ENCODE measurements at regions not wholly inside any gene's neighbourhood (a gene's known extent, or its start where the extent isn't known, plus 50 kb on each side); places are given as distances from the start of the nearest gene placed in this dataset.
"Not testable (repeated sequence)": the region's sequence is repeated elsewhere in the genome, so short reads cannot be mapped to it uniquely, and the experiment has no call there.

- Histone ChIP-seq H3K27me3 (replicated peaks in 2 of 5; ENCODE audit: control insufficient read depth in 4 of 5, insufficient read depth in 5 of 5, low read length in 4 of 5) (peaks cover 0 to 2% (median 0%) of the 10 kb centered on the region in 5 experiments), H3K4me3 (ENCODE audit: control insufficient read depth in 1 of 7, extremely low read depth in 1 of 7, insufficient read depth in 4 of 7, low read depth in 2 of 7, low read length in 6 of 7) (no peak overlapping the region), H3K4me1 (ENCODE audit: control extremely low read depth in 1 of 4, control insufficient read depth in 4 of 4, insufficient read depth in 4 of 4, low read length in 3 of 4) (no peaks in the 10 kb centered on the region), H3K9me3 (ENCODE audit: control extremely low read depth in 1 of 5, control insufficient read depth in 4 of 5, insufficient read depth in 2 of 5, low read depth in 1 of 5, low read length in 4 of 5) (peaks cover 0 to 1% (median 0%) of the 10 kb centered on the region in 5 experiments), H3K36me3 (ENCODE audit: control insufficient read depth in 4 of 4, insufficient read depth in 4 of 4, low read length in 3 of 4) (no peaks in the 10 kb centered on the region), H3K27ac (ENCODE audit: insufficient read depth in 1 of 2, low read depth in 1 of 2, low read length in 2 of 2, poor library complexity in 1 of 2, severe bottlenecking in 2 of 2) (no peak overlapping the region)
- ChIA-PET CTCF (no interaction called here), POLR2A (no interaction called here)
- no peak for DNase-seq
- WGBS (ENCODE audit: insufficient coverage), result 85% methylated on average over 9 of the region's 11 CpGs
Measured at GRCh38 chr12:131366261-131366871, 344.5 kb upstream of the SFSWAP start.

- H3K9me3 ChIP-seq (ENCODE audit: control extremely low read depth in 1 of 5, control insufficient read depth in 4 of 5, insufficient read depth in 2 of 5, low read depth in 1 of 5, low read length in 4 of 5); H3K27me3 ChIP-seq (replicated peaks in 2 of 5; ENCODE audit: control insufficient read depth in 4 of 5, insufficient read depth in 5 of 5, low read length in 4 of 5); H3K4me1 ChIP-seq (ENCODE audit: control extremely low read depth in 1 of 4, control insufficient read depth in 4 of 4, insufficient read depth in 4 of 4, low read length in 3 of 4); H3K27ac ChIP-seq (ENCODE audit: insufficient read depth in 1 of 2, low read depth in 1 of 2, low read length in 2 of 2, poor library complexity in 1 of 2, severe bottlenecking in 2 of 2); DNase-seq; H3K36me3 ChIP-seq (ENCODE audit: control insufficient read depth in 4 of 4, insufficient read depth in 4 of 4, low read length in 3 of 4); POLR2A ChIA-PET; H3K4me3 ChIP-seq (ENCODE audit: control insufficient read depth in 1 of 7, extremely low read depth in 1 of 7, insufficient read depth in 4 of 7, low read depth in 2 of 7, low read length in 6 of 7): not testable (repeated sequence)
- 99% methylated on average over 9 of the region's 27 CpGs for WGBS (ENCODE audit: insufficient coverage)
- CTCF ChIA-PET, result interaction anchor here (0.8 kb wide), 1 partner anchor 12 kb away, joined by 3 read pairs; no protein-coding TSS in a partner anchor
Measured at GRCh38 chr12:131367067-131367982, 343.6 kb upstream of the SFSWAP start.

- Histone ChIP-seq H3K4me3 (ENCODE audit: control insufficient read depth in 1 of 7, extremely low read depth in 1 of 7, insufficient read depth in 4 of 7, low read depth in 2 of 7, low read length in 6 of 7) (no peak overlapping the region), H3K27me3 (replicated peaks in 2 of 5; ENCODE audit: control insufficient read depth in 4 of 5, insufficient read depth in 5 of 5, low read length in 4 of 5) (peaks cover 0 to 2% (median 0%) of the 10 kb centered on the region in 5 experiments), H3K9me3 (ENCODE audit: control extremely low read depth in 1 of 5, control insufficient read depth in 4 of 5, insufficient read depth in 2 of 5, low read depth in 1 of 5, low read length in 4 of 5) (peaks cover 0 to 1% (median 0%) of the 10 kb centered on the region in 5 experiments), H3K4me1 (ENCODE audit: control extremely low read depth in 1 of 4, control insufficient read depth in 4 of 4, insufficient read depth in 4 of 4, low read length in 3 of 4) (no peaks in the 10 kb centered on the region), H3K36me3 (ENCODE audit: control insufficient read depth in 4 of 4, insufficient read depth in 4 of 4, low read length in 3 of 4) (no peaks in the 10 kb centered on the region), H3K27ac (ENCODE audit: insufficient read depth in 1 of 2, low read depth in 1 of 2, low read length in 2 of 2, poor library complexity in 1 of 2, severe bottlenecking in 2 of 2) (no peak overlapping the region)
- WGBS (ENCODE audit: insufficient coverage), result 97% methylated on average over 7 of the region's 12 CpGs
- POLR2A ChIA-PET, result no interaction called here
- CTCF ChIA-PET, result interaction anchor here (0.8 kb wide), 1 partner anchor 13 kb away, joined by 3 read pairs; no protein-coding TSS in a partner anchor
- DNase-seq, result no peak
Measured at GRCh38 chr12:131367983-131368667, 342.8 kb upstream of the SFSWAP start.

- no peak overlapping the region for H3K4me3 ChIP-seq (ENCODE audit: control insufficient read depth in 1 of 7, extremely low read depth in 1 of 7, insufficient read depth in 4 of 7, low read depth in 2 of 7, low read length in 6 of 7)
- no peak for DNase-seq
- ChIA-PET POLR2A (no interaction called here), CTCF (no interaction called here)
- H3K27ac ChIP-seq (ENCODE audit: insufficient read depth in 1 of 2, low read depth in 1 of 2, low read length in 2 of 2, poor library complexity in 1 of 2, severe bottlenecking in 2 of 2), result no peak overlapping the region
- 93% methylated on average over 5 of the region's 5 CpGs for WGBS (ENCODE audit: insufficient coverage)
- H3K27me3 ChIP-seq (replicated peaks in 2 of 5; ENCODE audit: control insufficient read depth in 4 of 5, insufficient read depth in 5 of 5, low read length in 4 of 5), result peaks cover 0 to 2% (median 0%) of the 10 kb centered on the region in 5 experiments
- peaks cover 0 to 1% (median 0%) of the 10 kb centered on the region in 5 experiments for H3K9me3 ChIP-seq (ENCODE audit: control extremely low read depth in 1 of 5, control insufficient read depth in 4 of 5, insufficient read depth in 2 of 5, low read depth in 1 of 5, low read length in 4 of 5)
- H3K4me1 ChIP-seq (ENCODE audit: control extremely low read depth in 1 of 4, control insufficient read depth in 4 of 4, insufficient read depth in 4 of 4, low read length in 3 of 4), result no peaks in the 10 kb centered on the region
- H3K36me3 ChIP-seq (ENCODE audit: control insufficient read depth in 4 of 4, insufficient read depth in 4 of 4, low read length in 3 of 4), result no peaks in the 10 kb centered on the region
Measured at GRCh38 chr12:131368668-131369071, 342.2 kb upstream of the SFSWAP start.

- H3K4me3 ChIP-seq (ENCODE audit: control insufficient read depth in 1 of 7, extremely low read depth in 1 of 7, insufficient read depth in 4 of 7, low read depth in 2 of 7, low read length in 6 of 7), result no peak overlapping the region
- no peak for DNase-seq
- no peaks in the 10 kb centered on the region for H3K36me3 ChIP-seq (ENCODE audit: control insufficient read depth in 4 of 4, insufficient read depth in 4 of 4, low read length in 3 of 4)
- ChIA-PET POLR2A (no interaction called here), CTCF (no interaction called here)
- WGBS (ENCODE audit: insufficient coverage), result 97% methylated on average over 18 of the region's 18 CpGs
- H3K27me3 ChIP-seq (replicated peaks in 2 of 5; ENCODE audit: control insufficient read depth in 4 of 5, insufficient read depth in 5 of 5, low read length in 4 of 5), result peaks cover 0 to 2% (median 0%) of the 10 kb centered on the region in 5 experiments
- H3K27ac ChIP-seq (ENCODE audit: insufficient read depth in 1 of 2, low read depth in 1 of 2, low read length in 2 of 2, poor library complexity in 1 of 2, severe bottlenecking in 2 of 2), result no peak overlapping the region
- no peaks in the 10 kb centered on the region for H3K4me1 ChIP-seq (ENCODE audit: control extremely low read depth in 1 of 4, control insufficient read depth in 4 of 4, insufficient read depth in 4 of 4, low read length in 3 of 4)
- peaks cover 0 to 1% (median 0%) of the 10 kb centered on the region in 5 experiments for H3K9me3 ChIP-seq (ENCODE audit: control extremely low read depth in 1 of 5, control insufficient read depth in 4 of 5, insufficient read depth in 2 of 5, low read depth in 1 of 5, low read length in 4 of 5)
Measured at GRCh38 chr12:131369094-131369845, 341.6 kb upstream of the SFSWAP start.

- Histone ChIP-seq H3K4me3 (ENCODE audit: control insufficient read depth in 1 of 7, extremely low read depth in 1 of 7, insufficient read depth in 4 of 7, low read depth in 2 of 7, low read length in 6 of 7) (no peak overlapping the region), H3K27me3 (replicated peaks in 2 of 5; ENCODE audit: control insufficient read depth in 4 of 5, insufficient read depth in 5 of 5, low read length in 4 of 5) (peaks cover 0 to 2% (median 0%) of the 10 kb centered on the region in 5 experiments), H3K4me1 (ENCODE audit: control extremely low read depth in 1 of 4, control insufficient read depth in 4 of 4, insufficient read depth in 4 of 4, low read length in 3 of 4) (no peaks in the 10 kb centered on the region), H3K36me3 (ENCODE audit: control insufficient read depth in 4 of 4, insufficient read depth in 4 of 4, low read length in 3 of 4) (no peaks in the 10 kb centered on the region), H3K27ac (ENCODE audit: insufficient read depth in 1 of 2, low read depth in 1 of 2, low read length in 2 of 2, poor library complexity in 1 of 2, severe bottlenecking in 2 of 2) (no peak overlapping the region), H3K9me3 (ENCODE audit: control extremely low read depth in 1 of 5, control insufficient read depth in 4 of 5, insufficient read depth in 2 of 5, low read depth in 1 of 5, low read length in 4 of 5) (no peaks in the 10 kb centered on the region)
- 98% methylated on average over 7 of the region's 8 CpGs for WGBS (ENCODE audit: insufficient coverage)
- POLR2A ChIA-PET, result no interaction called here
- CTCF ChIA-PET, result no interaction called here
- no peak for DNase-seq
Measured at GRCh38 chr12:131370321-131370720, 340.6 kb upstream of the SFSWAP start.
